Type B pancreatic cell (in vitro differentiated cells): ENCODE measurements at regions not wholly inside any gene's neighbourhood (a gene's known extent, or its start where the extent isn't known, plus 50 kb on each side); places are given as distances from the start of the nearest gene placed in this dataset.

ENCODE experiments used
- DNase-seq: peaks from one replicate; pipeline ENCODE4 v3.0.0; 2021; ENCODE audit warnings: mixed read lengths; ENCODE audit not compliant: unreplicated experiment; ENCODE audit errors: extremely low spot score
- H3K27ac Mint-ChIP-seq: 2 replicates; pipeline ENCODE4 v1.8.0; 2021; ENCODE audit warnings: mild to moderate bottlenecking, mixed read lengths
- H3K27me3 Mint-ChIP-seq: 2 replicates; pipeline ENCODE4 v1.8.0; 2021; ENCODE audit warnings: mixed read lengths
- H3K36me3 Mint-ChIP-seq: 2 replicates; pipeline ENCODE4 v1.8.0; 2021; ENCODE audit warnings: mixed read lengths
- H3K4me1 Mint-ChIP-seq: one replicate; pipeline ENCODE4 v1.8.0; 2021; ENCODE audit warnings: mixed read lengths; ENCODE audit not compliant: unreplicated experiment
- H3K4me3 Mint-ChIP-seq: 2 replicates; pipeline ENCODE4 v1.8.0; 2021; ENCODE audit warnings: mild to moderate bottlenecking, mixed read lengths
- H3K9me3 Mint-ChIP-seq: 2 replicates; pipeline ENCODE4 v1.8.0; 2021; ENCODE audit warnings: mixed read lengths
- TF ChIP-seq, protein P1 (sequence below): fragments of 200-600 bp; sonication (generic); conservative IDR thresholded peaks from 2 replicates; pipeline ENCODE4 v1.5.0; 2021; ENCODE audit warnings: antibody characterized with exemption, mild to moderate bottlenecking

DNA sequence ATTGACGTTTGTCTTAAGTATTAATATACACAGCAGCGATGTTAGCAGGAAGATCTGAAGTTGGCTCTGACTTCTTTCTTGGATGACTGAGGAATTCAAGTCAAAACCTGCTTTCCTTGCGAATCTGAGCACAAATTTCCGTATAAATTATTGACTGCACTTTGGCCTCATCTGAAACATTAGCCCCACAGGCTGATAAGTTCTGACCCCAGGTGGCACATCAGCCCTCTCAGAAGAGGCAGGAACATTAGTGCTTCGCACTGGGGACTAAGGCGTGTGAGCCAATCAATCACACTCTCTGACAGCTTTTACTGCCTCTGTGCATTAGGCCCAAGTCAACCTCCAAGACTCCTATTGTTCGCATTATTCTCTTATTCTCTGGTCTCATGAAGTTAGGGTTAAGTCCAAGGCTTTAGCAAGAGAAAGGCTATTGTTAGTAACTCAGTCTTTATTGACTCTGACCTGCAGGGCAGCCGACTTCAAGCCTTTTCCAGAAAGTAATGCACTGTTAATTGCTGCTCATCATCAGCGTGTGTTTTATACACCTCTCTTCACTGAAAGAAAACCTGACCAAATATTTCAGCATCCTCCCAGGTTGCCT lies 84.2 kb downstream of the ZNF608 start:
- Mint-ChIP-seq H3K27me3 (no peaks in the 10 kb centered on the region), H3K27ac (peak overlapping the region; percentile 88), H3K4me1 (peaks cover 74% of the 10 kb centered on the region), H3K9me3 (no peaks in the 10 kb centered on the region), H3K4me3 (peak overlapping the region; percentile 76), H3K36me3 (no peaks in the 10 kb centered on the region)
- TF ChIP-seq, protein P1, sequence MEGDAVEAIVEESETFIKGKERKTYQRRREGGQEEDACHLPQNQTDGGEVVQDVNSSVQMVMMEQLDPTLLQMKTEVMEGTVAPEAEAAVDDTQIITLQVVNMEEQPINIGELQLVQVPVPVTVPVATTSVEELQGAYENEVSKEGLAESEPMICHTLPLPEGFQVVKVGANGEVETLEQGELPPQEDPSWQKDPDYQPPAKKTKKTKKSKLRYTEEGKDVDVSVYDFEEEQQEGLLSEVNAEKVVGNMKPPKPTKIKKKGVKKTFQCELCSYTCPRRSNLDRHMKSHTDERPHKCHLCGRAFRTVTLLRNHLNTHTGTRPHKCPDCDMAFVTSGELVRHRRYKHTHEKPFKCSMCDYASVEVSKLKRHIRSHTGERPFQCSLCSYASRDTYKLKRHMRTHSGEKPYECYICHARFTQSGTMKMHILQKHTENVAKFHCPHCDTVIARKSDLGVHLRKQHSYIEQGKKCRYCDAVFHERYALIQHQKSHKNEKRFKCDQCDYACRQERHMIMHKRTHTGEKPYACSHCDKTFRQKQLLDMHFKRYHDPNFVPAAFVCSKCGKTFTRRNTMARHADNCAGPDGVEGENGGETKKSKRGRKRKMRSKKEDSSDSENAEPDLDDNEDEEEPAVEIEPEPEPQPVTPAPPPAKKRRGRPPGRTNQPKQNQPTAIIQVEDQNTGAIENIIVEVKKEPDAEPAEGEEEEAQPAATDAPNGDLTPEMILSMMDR: no peak
- DNase-seq: no peak

DNA sequence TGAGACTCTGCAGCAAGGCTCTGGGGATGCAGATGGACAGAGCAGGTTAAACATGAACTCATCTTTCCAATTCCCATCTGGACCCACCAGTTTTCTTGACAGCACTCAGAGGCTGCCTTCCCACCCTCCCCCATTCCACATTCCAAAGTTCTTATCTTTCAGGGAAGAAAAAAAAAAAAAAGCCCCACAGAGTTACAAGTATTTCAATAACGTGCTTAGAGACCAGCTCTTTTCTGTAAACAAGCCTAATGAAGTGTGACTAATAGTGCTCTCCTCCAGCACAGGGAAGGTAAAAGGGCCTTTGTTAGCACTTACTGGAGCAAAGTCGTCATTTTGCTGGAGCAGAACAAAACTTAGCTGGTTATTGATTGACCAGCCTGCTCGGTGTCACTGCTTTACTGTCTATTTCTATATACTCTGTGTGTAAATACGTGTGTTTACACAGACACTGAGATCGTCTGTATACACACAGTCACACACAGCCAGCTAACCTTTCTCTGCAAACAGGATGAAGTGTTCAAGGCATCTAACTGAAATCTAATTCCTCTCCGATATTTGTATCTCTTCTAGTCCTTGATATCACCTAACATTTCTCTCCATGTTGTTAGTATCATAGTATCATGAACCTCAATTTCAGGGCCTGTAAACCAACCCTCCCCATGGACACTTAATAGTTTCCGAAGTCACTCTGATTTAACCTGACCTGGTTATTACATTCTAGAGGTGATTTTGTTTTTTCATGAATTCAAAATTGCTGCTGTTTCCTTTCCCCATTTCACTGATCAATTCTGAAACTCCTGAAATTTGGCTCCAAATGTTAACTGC lies 84.9 kb downstream of the ZNF608 start:
- H3K9me3 Mint-ChIP-seq: no peaks in the 10 kb centered on the region
- peaks cover 74% of the 10 kb centered on the region for H3K4me1 Mint-ChIP-seq
- H3K4me3 Mint-ChIP-seq: peak overlapping the region; percentile 76
- H3K27ac Mint-ChIP-seq: peak overlapping the region; percentile 88
- TF ChIP-seq, protein P1: no peak
- no peaks in the 10 kb centered on the region for H3K27me3 Mint-ChIP-seq
- H3K36me3 Mint-ChIP-seq: no peaks in the 10 kb centered on the region
- DNase-seq: no peak

DNA sequence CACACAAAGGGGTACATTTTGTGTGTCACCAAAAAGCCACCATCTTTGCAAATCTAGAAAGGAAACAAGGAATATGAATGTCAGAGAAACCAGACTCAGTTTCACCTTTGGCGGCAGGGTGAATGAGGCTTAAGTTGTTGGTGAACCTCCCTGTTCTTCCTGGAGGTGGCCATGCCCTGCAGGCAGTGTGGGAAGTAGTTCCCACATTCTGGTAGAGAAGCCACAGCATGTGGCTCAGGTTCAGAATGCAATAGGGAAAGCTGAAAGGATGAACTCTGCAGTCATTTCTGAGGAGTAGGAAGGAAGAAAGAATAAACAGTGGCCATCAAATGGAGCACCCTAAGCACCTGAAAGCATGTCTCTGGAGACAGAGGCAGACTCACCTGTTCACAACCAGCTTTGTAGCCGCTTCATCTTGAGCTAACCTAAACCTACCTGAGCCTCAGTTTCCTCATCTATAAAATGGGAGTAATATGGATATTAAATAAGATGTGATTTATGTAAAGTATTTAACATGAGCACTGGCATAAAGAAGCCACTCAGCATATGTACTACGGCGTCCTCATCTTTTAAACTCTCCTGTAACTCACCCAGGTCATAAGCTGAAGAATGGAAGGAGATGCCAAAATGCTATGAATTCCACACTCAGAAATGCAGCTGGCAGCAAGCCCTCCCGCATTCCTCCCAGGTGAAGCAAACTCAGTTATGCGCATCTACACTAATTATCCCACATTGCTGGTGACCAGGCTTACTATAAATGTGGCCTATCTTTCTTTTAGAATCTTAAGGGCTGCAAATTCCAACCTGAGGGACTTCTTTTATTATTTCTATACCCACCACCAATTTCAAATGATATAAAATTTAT lies 86.0 kb downstream of the ZNF608 start:
- Mint-ChIP-seq H3K4me3 (peak overlapping the region; percentile 76), H3K36me3 (no peaks in the 10 kb centered on the region), H3K4me1 (peaks cover 65% of the 10 kb centered on the region), H3K27ac (peak overlapping the region; percentile 88), H3K9me3 (no peaks in the 10 kb centered on the region), H3K27me3 (no peaks in the 10 kb centered on the region)
- TF ChIP-seq, protein P1: peak; percentile 33
- no peak for DNase-seq

DNA sequence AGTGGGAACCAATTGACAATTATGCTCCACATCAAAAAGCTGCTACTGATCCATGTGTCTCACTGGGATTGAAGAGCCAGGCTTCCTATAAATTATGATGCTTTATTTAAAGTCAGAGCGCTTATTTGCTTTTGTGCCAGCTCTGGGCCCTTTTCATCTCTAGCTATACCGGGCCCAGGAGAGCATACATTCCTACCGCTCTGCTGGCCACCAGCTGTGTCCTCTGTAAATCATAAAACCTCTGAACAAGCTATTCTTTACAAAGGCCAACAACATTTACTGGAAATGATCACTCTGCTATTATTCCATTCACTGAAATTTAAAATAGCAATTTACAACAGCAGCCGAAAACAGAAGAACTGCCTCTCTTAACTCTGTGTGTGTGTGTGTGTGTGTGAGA lies 86.6 kb downstream of the ZNF608 start:
- DNase-seq: no peak
- H3K9me3 Mint-ChIP-seq: no peaks in the 10 kb centered on the region
- H3K36me3 Mint-ChIP-seq: no peaks in the 10 kb centered on the region
- peak overlapping the region; percentile 88 for H3K27ac Mint-ChIP-seq
- H3K27me3 Mint-ChIP-seq: no peaks in the 10 kb centered on the region
- H3K4me3 Mint-ChIP-seq: peak overlapping the region; percentile 31
- H3K4me1 Mint-ChIP-seq: peaks cover 62% of the 10 kb centered on the region
- TF ChIP-seq, protein P1: no peak

DNA sequence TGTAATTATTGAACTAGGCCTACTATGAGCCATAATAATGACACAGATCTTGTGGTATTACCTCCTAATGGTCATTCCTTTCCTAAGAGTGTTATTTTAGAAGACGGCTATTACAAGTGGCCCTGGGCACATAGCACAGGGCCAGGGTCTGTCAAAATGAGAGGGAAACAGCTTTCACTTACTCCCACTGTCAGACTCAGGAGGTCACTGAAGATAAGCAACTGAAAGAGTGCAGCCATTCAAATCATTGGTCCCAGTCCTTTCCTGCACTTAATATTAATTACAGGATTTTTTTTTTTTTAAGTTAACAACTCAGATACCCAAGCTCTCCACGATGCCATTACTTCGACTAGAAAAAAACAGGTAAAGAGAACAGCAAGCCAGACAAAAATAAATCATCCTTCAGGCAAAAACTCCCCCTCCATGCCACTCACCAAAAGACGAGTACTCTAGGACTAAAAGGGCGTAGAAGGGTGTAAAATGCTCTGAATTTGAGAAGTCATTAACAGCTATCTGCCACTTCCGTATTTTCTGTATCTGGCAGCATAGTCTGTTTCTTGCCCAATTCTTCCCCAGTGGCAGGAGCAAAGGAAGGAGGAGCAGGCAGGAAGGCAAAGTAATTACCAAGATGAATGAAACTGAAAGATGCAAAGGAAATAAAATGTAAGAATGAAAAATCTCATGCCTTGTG lies 87.4 kb downstream of the ZNF608 start:
- Mint-ChIP-seq H3K9me3 (no peaks in the 10 kb centered on the region), H3K4me3 (peak overlapping the region; percentile 42), H3K4me1 (peaks cover 57% of the 10 kb centered on the region), H3K27me3 (no peaks in the 10 kb centered on the region), H3K27ac (peak overlapping the region; percentile 10), H3K36me3 (no peaks in the 10 kb centered on the region)
- TF ChIP-seq, protein P1: no peak
- DNase-seq: no peak
